ENCODE measurements at regions not wholly inside any gene's neighbourhood (a gene's known extent, or its start where the extent isn't known, plus 50 kb on each side); places are given as distances from the start of the nearest gene placed in this dataset.

DNA sequence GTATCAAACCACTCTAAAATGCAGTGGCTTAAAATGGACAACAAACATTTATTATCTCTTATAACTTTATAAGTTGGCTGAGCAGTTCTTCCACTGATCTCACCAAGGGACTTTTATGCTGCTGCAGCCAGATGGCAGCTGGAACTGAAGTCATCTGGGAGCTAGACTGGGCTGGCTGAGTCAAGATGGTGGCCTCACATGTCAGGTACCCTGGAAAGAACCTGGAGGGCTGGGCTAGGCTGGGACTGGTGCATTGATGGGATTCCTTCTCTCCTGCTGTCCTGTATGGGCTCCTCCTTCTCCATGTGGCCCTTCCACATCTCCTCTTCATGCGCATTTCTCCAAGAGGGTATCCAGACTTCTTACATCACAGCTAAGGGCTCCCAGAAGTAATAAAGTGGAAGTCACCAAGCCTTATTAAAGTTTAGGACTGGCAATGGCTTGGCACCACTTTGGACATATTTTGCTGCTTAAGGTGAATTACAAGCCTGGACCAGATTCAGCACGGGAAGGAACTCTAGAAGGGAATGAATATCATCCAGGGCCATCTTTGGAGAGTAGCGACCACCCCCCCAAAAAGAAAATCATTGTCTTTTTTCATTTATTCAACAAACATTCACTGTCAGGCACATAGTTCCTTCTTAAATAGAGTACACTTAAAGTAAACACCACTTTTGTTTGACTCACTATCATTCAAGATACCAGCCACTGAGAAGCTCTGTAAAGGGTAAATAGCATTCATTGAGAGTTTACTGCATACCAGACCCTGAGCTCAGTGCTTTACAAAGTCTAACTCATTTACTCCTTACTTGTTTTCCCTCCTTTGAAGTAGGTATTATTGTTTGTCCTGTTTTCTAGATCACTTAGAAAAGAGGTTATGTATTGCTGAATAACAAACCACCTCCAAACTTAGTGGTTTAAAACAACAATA is 138.0 kb downstream of the ZFP36L2 start:
- FAIRE-seq (peak; percentile 48), DNase-seq (ENCODE audit: low read depth, low spot score) (no peak)
- no peak overlapping the region for H3K4me2 ChIP-seq (ENCODE audit: control insufficient read depth, extremely low read depth, insufficient read depth, low read depth, low read length)
- no peak for TF ChIP-seq EZH2 (IDR thresholded peaks at IDR 0.05; ENCODE audit: low read length)
- TF ChIP-seq, protein P1, sequence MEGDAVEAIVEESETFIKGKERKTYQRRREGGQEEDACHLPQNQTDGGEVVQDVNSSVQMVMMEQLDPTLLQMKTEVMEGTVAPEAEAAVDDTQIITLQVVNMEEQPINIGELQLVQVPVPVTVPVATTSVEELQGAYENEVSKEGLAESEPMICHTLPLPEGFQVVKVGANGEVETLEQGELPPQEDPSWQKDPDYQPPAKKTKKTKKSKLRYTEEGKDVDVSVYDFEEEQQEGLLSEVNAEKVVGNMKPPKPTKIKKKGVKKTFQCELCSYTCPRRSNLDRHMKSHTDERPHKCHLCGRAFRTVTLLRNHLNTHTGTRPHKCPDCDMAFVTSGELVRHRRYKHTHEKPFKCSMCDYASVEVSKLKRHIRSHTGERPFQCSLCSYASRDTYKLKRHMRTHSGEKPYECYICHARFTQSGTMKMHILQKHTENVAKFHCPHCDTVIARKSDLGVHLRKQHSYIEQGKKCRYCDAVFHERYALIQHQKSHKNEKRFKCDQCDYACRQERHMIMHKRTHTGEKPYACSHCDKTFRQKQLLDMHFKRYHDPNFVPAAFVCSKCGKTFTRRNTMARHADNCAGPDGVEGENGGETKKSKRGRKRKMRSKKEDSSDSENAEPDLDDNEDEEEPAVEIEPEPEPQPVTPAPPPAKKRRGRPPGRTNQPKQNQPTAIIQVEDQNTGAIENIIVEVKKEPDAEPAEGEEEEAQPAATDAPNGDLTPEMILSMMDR (optimal IDR thresholded peaks at IDR 0.05 in 1 of 3, IDR thresholded peaks at IDR 0.05 in 1 of 3, conservative IDR thresholded peaks at IDR 0.05 in 1 of 3; ENCODE audit: extremely low read depth in 1 of 3, insufficient read depth in 2 of 3, low read length in 3 of 3), result no peak
- peaks cover 7% of the 10 kb centered on the region for H3K9me3 ChIP-seq (ENCODE audit: control insufficient read depth, low read depth, low read length)
- H3K36me3 ChIP-seq (ENCODE audit: control insufficient read depth in 2 of 2, extremely low read depth in 1 of 2, insufficient read depth in 2 of 2, low read length in 2 of 2), result no peaks in the 10 kb centered on the region
- dilution Hi-C loops (cut with MboI; ENCODE audit: extremely low pct_ligation_motif_present, low sequenced_read_pairs), result no loop called here
- no peak overlapping the region for H3K4me3 ChIP-seq (ENCODE audit: control insufficient read depth in 2 of 3, extremely low read depth in 1 of 3, insufficient read depth in 2 of 3, low read depth in 1 of 3, low read length in 3 of 3)
- no peaks in the 10 kb centered on the region for H4K20me1 ChIP-seq (ENCODE audit: control insufficient read depth, extremely low read depth, insufficient read depth, low read length)
- H3K27ac ChIP-seq (ENCODE audit: control insufficient read depth, insufficient read depth, low read length), result peak overlapping the region; percentile 91
- H3K79me2 ChIP-seq (ENCODE audit: control insufficient read depth, insufficient read depth, low read length), result no peaks in the 10 kb centered on the region
- H3K27me3 ChIP-seq (ENCODE audit: control insufficient read depth, extremely low read depth, insufficient read depth, low read length), result no peaks in the 10 kb centered on the region
- H3K4me1 ChIP-seq (ENCODE audit: control insufficient read depth, extremely low read depth, insufficient read depth, low read length), result peaks cover 49% of the 10 kb centered on the region
- no peaks in the 10 kb centered on the region for H3K9me1 ChIP-seq (ENCODE audit: control insufficient read depth, extremely low read depth, insufficient read depth, low read length)
- H2AFZ ChIP-seq (ENCODE audit: control insufficient read depth, low read length), result no peak overlapping the region
- H3K9ac ChIP-seq (ENCODE audit: control insufficient read depth, extremely low read depth, insufficient read depth, low read length), result peak overlapping the region; percentile 68

DNA sequence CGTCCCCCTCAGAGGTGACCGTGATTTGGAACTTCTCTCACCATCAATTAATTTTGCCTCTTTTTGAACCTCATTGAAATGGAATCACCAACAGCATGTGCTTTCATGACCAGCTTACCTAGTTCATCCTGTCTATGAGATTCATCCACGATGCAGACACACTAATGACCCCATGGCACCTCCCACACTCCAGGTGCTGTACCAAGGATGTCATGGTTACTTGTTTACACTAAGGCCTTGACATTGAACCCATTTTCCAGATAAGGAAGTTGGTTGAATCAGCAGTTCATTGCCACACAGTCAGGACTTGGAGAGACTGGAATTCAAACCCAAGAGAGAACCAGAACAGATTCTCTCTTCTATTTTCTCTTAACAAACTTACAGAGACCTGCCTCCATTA is 139.0 kb downstream of the ZFP36L2 start:
- H4K20me1 ChIP-seq (ENCODE audit: control insufficient read depth, extremely low read depth, insufficient read depth, low read length), result no peaks in the 10 kb centered on the region
- DNase-seq (ENCODE audit: low read depth, low spot score) (no peak), FAIRE-seq (no peak)
- H3K9me1 ChIP-seq (ENCODE audit: control insufficient read depth, extremely low read depth, insufficient read depth, low read length), result no peaks in the 10 kb centered on the region
- no peaks in the 10 kb centered on the region for H3K36me3 ChIP-seq (ENCODE audit: control insufficient read depth in 2 of 2, extremely low read depth in 1 of 2, insufficient read depth in 2 of 2, low read length in 2 of 2)
- no peak overlapping the region for H3K4me3 ChIP-seq (ENCODE audit: control insufficient read depth in 2 of 3, extremely low read depth in 1 of 3, insufficient read depth in 2 of 3, low read depth in 1 of 3, low read length in 3 of 3)
- no peaks in the 10 kb centered on the region for H3K27me3 ChIP-seq (ENCODE audit: control insufficient read depth, extremely low read depth, insufficient read depth, low read length)
- no peak overlapping the region for H3K4me2 ChIP-seq (ENCODE audit: control insufficient read depth, extremely low read depth, insufficient read depth, low read depth, low read length)
- TF ChIP-seq, protein P1 (optimal IDR thresholded peaks at IDR 0.05 in 1 of 3, IDR thresholded peaks at IDR 0.05 in 1 of 3, conservative IDR thresholded peaks at IDR 0.05 in 1 of 3; ENCODE audit: extremely low read depth in 1 of 3, insufficient read depth in 2 of 3, low read length in 3 of 3), result no peak
- no peak for TF ChIP-seq EZH2 (IDR thresholded peaks at IDR 0.05; ENCODE audit: low read length)
- H3K4me1 ChIP-seq (ENCODE audit: control insufficient read depth, extremely low read depth, insufficient read depth, low read length), result peaks cover 59% of the 10 kb centered on the region
- peaks cover 7% of the 10 kb centered on the region for H3K9me3 ChIP-seq (ENCODE audit: control insufficient read depth, low read depth, low read length)
- no peaks in the 10 kb centered on the region for H3K79me2 ChIP-seq (ENCODE audit: control insufficient read depth, insufficient read depth, low read length)
- peak overlapping the region; percentile 68 for H3K9ac ChIP-seq (ENCODE audit: control insufficient read depth, extremely low read depth, insufficient read depth, low read length)
- H2AFZ ChIP-seq (ENCODE audit: control insufficient read depth, low read length), result no peak overlapping the region
- peak overlapping the region; percentile 91 for H3K27ac ChIP-seq (ENCODE audit: control insufficient read depth, insufficient read depth, low read length)
- dilution Hi-C loops (cut with MboI; ENCODE audit: extremely low pct_ligation_motif_present, low sequenced_read_pairs), result no loop called here

Measured in keratinocyte (primary cell).